Heart left ventricle (tissue), 16 donors: ENCODE measurements at regions not wholly inside any gene's neighbourhood (a gene's known extent, or its start where the extent isn't known, plus 50 kb on each side); places are given as distances from the start of the nearest gene placed in this dataset.

ENCODE experiments used
- ATAC-seq, 4 donors: fragments of 200-7000 bp; cut with Tn5 transposase; one replicate each; pipeline ENCODE4 v1.9.1; 2020 to 2022; ENCODE audit warnings: moderate library complexity in 4 of 4, mild to moderate bottlenecking in 3 of 4, moderate number of reproducible peaks in 1 of 4
- DNase-seq, 5 donors: peaks; one replicate each; pipeline ENCODE4 v3.0.0-alpha.2; 2020
- H3K27ac ChIP-seq, 12 donors: fragments of 200-600 bp; sonication (generic) in 4 of 12; one replicate each; pipeline versions ENCODE4 v1.5.0 to v1.8.0; 2016 to 2022; ENCODE audit warnings: mild to moderate bottlenecking in 2 of 12
- H3K27me3 ChIP-seq, 9 donors: fragments of 200-600 bp; sonication (generic) in 2 of 9; one replicate each; pipeline versions ENCODE4 v1.5.1 to v1.8.0; 2016 to 2022; ENCODE audit warnings: mild to moderate bottlenecking in 3 of 9
- H3K36me3 ChIP-seq, 9 donors: fragments of 200-600 bp; sonication (generic) in 2 of 9; one replicate each; pipeline versions ENCODE4 v1.5.0 to v1.8.0; 2018 to 2022; ENCODE audit warnings: mild to moderate bottlenecking in 2 of 9
- H3K4me1 ChIP-seq, 12 donors: fragments of 200-600 bp; sonication (generic) in 4 of 12; one replicate each; pipeline versions ENCODE4 v1.5.0 to v1.8.0; 2016 to 2022; ENCODE audit warnings: mild to moderate bottlenecking in 3 of 12
- H3K4me3 ChIP-seq, 12 donors: fragments of 200-600 bp; sonication (generic) in 4 of 12; one replicate each; pipeline versions ENCODE4 v1.5.0 to v1.8.0; 2017 to 2022; ENCODE audit warnings: mild to moderate bottlenecking in 9 of 12, moderate library complexity in 4 of 12
- H3K9me3 ChIP-seq, 12 donors: fragments of 200-600 bp; sonication (generic) in 4 of 12; one replicate each; pipeline versions ENCODE4 v1.5.0 to v1.8.0; 2016 to 2022; ENCODE audit warnings: mild to moderate bottlenecking in 1 of 12
- CTCF ChIP-seq, 12 donors: fragments of 200-600 bp; sonication (generic) in 4 of 12; IDR thresholded peaks; one replicate each; pipeline versions ENCODE4 v1.5.0 to v1.8.0; 2018 to 2022; ENCODE audit warnings: antibody characterized with exemption in 12 of 12, mild to moderate bottlenecking in 5 of 12
- POLR2A ChIP-seq, 2 donors: fragments of 450-650 bp; IDR thresholded peaks; one replicate each; pipeline ENCODE4 v1.6.1; 2017; ENCODE audit warnings: antibody characterized with exemption in 2 of 2, mild to moderate bottlenecking in 2 of 2, moderate library complexity in 2 of 2
- WGBS, 4 donors: extraction: QIAGEN DNeasy Blood & Tissue Kit in 2 of 4; methylation state at CpG; one replicate each; pipeline versions ENCODE4 v1.1.5 to v1.1.7; 2013 to 2018; 5-methylcytosine and 5-hydroxymethylcytosine counted together
- intact Hi-C, 10 donors: fragments of 100-400 bp; cut with DNase I; formaldehyde crosslinking; loops; one replicate each; pipeline versions ENCODE4 v1.11.1 to v1.14.2; 2022
- donor health status: ischemic (EF 13 %, LVEDD 7.1; RV severe dilation, severe dysfunction).
- donor health status: healthy with polysubstance abuse.
- donor health status: DM: no; HTN: yes; CAD: no.
- donor health status: DM: no; HTN: no; CAD: no.
- donor health status: ischemic (EF 25% LVEDD 6.9; RV normal size, moderate dysfunction).
- donor health status: ischemic (EF 25% LVEDD 5.7; RV mildly dilated, moderate dysfunction).
- donor health status: healthy.
- donor health status: DM: yes; HTN: yes; CAD: no.
- donor health status: ischemic (EF 35%, LVEDD 5.7; RV mildly dilated, moderate dysfunction).
- donor health status: nonischemic (EF 11% LVEDD 7.7; RV severe dilation, severe dysfunction).
- donor health status: DM: yes; HTN: yes; CAD: no.
- donor health status: PGD.
- donor health status: ischemic (EF 29% LVEDD 5.4; RV normal size, mild dysfunction).
- donor health status: nonischemic (EF 23%, LVEDD 6.1; RV moderate dilation, normal function).

DNA sequence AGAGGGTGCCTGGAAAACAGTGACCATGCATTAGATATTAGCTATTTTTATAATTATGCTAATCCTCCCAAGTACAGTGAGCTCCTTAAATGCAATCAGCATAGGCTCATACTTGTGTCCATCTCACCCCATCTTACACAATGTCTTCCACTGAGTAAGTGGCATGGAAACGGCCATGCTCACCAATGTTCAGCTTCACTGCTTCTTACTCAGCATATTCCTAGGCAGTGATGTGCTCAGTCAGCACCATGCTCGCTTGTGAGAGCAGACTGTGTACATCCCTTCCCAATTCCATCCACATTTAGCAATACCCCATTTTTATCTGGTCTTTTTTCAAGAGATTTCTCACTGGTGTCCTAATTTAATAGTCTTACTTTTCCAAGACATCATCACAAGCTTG, 454.8 kb upstream of the SOX9 start:
- Histone ChIP-seq H3K9me3 (peaks cover 0 to 13% (median under 1%) of the 10 kb centered on the region in 12 donors), H3K4me3 (no peak overlapping the region), H3K27me3 (no peaks in the 10 kb centered on the region), H3K27ac (no peak overlapping the region), H3K36me3 (no peaks in the 10 kb centered on the region), H3K4me1 (no peaks in the 10 kb centered on the region)
- ATAC-seq (no peak), DNase-seq (no peak)
- intact Hi-C loops = no loop called here
- TF ChIP-seq POLR2A (IDR thresholded peaks at IDR 0.05) (no peak), CTCF (IDR thresholded peaks at IDR 0.05) (no peak)
- WGBS, 4 donors = 53 to 84% (median 79%) methylated on average over 2 of the region's 2 CpGs

DNA sequence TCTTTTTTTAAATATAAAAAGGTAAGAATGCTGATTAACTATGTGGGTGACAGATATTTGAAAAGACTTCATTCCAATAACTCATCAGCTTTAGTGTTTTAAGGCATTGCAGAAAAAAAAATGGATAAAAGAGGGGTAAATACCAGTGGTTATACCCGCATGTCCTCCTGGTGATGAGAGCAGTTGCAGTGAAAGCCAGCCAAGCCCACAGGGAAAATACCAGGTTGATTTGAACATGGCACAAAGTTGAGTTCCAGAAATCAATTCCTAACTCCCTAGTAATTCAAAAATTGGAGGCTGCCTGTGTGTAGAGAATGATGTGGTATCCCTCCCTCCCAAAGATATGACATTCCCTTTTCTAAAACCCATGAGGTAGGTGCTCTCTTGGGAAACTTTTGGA, 453.2 kb upstream of the SOX9 start:
- Histone ChIP-seq H3K27me3 (no peaks in the 10 kb centered on the region), H3K36me3 (no peaks in the 10 kb centered on the region), H3K27ac (no peak overlapping the region), H3K4me1 (no peaks in the 10 kb centered on the region), H3K4me3 (no peak overlapping the region), H3K9me3 (peaks cover 0 to 25% (median 2%) of the 10 kb centered on the region in 12 donors)
- TF ChIP-seq CTCF (IDR thresholded peaks at IDR 0.05) (no peak), POLR2A (IDR thresholded peaks at IDR 0.05) (no peak)
- DNase-seq = no peak
- WGBS, 4 donors = 85 to 98% (median 87%) methylated on average over 1 of the region's 1 CpG
- intact Hi-C loops = no loop called here
- ATAC-seq = no peak

DNA sequence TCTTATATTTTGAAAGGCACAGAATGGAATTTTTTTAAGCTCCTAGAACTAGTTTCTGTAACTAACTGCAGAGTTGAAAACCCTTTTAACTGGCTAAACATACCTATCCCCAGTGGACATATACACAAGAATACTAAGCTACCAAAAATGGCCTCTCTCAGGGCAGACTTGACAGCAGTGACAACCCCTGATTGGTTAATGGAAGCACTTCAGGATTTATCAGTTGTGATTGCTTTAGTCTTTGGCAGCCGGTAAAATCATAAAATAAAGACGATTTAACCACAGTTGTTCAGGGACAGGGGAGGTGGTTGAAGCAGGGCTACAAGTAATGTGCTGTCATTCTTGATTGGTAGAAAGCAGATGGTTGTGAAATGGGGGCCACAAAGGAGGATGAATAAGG, 452.0 kb upstream of the SOX9 start:
- ATAC-seq (no peak), DNase-seq (no peak)
- Histone ChIP-seq H3K27me3 (no peaks in the 10 kb centered on the region), H3K4me1 (no peaks in the 10 kb centered on the region), H3K27ac (no peak overlapping the region), H3K36me3 (no peaks in the 10 kb centered on the region), H3K4me3 (no peak overlapping the region), H3K9me3 (peaks cover 0 to 25% (median 2%) of the 10 kb centered on the region in 12 donors)
- 61 to 69% (median 66%) methylated on average over 2 of the region's 2 CpGs for WGBS, 4 donors
- intact Hi-C loops = no loop called here
- TF ChIP-seq CTCF (IDR thresholded peaks at IDR 0.05) = no peak

DNA sequence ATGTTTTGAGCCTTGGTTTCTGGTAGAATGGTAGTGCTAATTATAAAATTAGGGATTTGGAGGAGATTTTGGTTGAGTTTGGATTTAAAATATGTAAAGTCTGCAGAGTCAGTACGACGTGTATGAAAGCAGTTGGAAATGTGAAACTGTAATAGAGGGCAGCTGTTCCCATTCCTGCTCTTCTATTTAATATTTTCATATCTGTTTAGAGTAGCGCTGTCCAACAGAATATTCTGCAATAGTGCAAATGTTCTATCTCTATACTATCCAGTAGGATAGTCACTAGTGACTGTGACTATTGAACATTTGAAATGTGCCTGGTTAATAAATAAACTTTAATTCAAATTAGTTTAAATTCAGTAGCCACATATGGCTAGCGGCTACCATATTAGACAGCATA, 443.4 kb upstream of the SOX9 start:
- no peak for TF ChIP-seq POLR2A (IDR thresholded peaks at IDR 0.05)
- no peak for TF ChIP-seq CTCF (IDR thresholded peaks at IDR 0.05)
- DNase-seq (no peak), ATAC-seq (no peak)
- Histone ChIP-seq H3K27ac (no peak overlapping the region), H3K36me3 (no peaks in the 10 kb centered on the region), H3K4me3 (no peak overlapping the region), H3K9me3 (peaks cover 0 to 5% (median 0%) of the 10 kb centered on the region in 12 donors), H3K4me1 (no peaks in the 10 kb centered on the region), H3K27me3 (no peaks in the 10 kb centered on the region)
- intact Hi-C loops = loop anchor here in 1 of 10 donors (10.0 kb wide), 1 partner anchor 57 kb away; no protein-coding TSS in a partner anchor
- 67 to 72% (median 71%) methylated on average over 4 of the region's 4 CpGs for WGBS, 4 donors
